ENCODE measurements at regions not wholly inside any gene's neighbourhood (a gene's known extent, or its start where the extent isn't known, plus 50 kb on each side); places are given as distances from the start of the nearest gene placed in this dataset.

- no peak for DNase-seq
Measured at GRCh38 chr6:6784514-6785162, 196.1 kb downstream of the LY86 start.

GRCh38 chr6:6785163-6785521 is 196.6 kb downstream of the LY86 start:
- no peak for DNase-seq

- DNase-seq: peak; percentile 64
Measured at GRCh38 chr6:6788394-6789032, 200.0 kb downstream of the LY86 start.

GRCh38 chr6:6790393-6790792 is 201.9 kb downstream of the LY86 start:
- no peak for DNase-seq

- no peak for DNase-seq
Measured at GRCh38 chr6:6790891-6791290, 202.4 kb downstream of the LY86 start.

GRCh38 chr6:6793388-6794250 is 205.1 kb downstream of the LY86 start:
- DNase-seq: no peak

GRCh38 chr6:6795393-6795792 is 206.9 kb downstream of the LY86 start:
- no peak for DNase-seq

GRCh38 chr6:6796818-6797217 is 208.3 kb downstream of the LY86 start:
- DNase-seq: no peak

GRCh38 chr6:6798448-6798860 is 209.9 kb downstream of the LY86 start:
- no peak for DNase-seq

- no peak for DNase-seq
Measured at GRCh38 chr6:6801005-6801335, 212.4 kb downstream of the LY86 start.

GRCh38 chr6:6801635-6802218 is 213.2 kb downstream of the LY86 start:
- no peak for DNase-seq

GRCh38 chr6:6803180-6803977 is 214.9 kb downstream of the LY86 start:
- no peak for DNase-seq

GRCh38 chr6:6804843-6805615 is 216.5 kb downstream of the LY86 start:
- DNase-seq: no peak

GRCh38 chr6:6806844-6807518 is 218.5 kb downstream of the LY86 start:
- no peak for DNase-seq

GRCh38 chr6:6808343-6808742 is 219.8 kb downstream of the LY86 start:
- no peak for DNase-seq

- DNase-seq: no peak
Measured at GRCh38 chr6:6808915-6809314, 220.4 kb downstream of the LY86 start.

GRCh38 chr6:6810727-6811126 is 222.2 kb downstream of the LY86 start:
- no peak for DNase-seq

GRCh38 chr6:6811128-6812009 is 222.8 kb downstream of the LY86 start:
- DNase-seq: peak; percentile 74

GRCh38 chr6:6812427-6812826 is 223.9 kb downstream of the LY86 start:
- DNase-seq: no peak

GRCh38 chr6:6815732-6816131 is 227.2 kb downstream of the LY86 start:
- no peak for DNase-seq
